ENCODE measurements at regions not wholly inside any gene's neighbourhood (a gene's known extent, or its start where the extent isn't known, plus 50 kb on each side); places are given as distances from the start of the nearest gene placed in this dataset.
A peak's percentile ranks its signal among the peaks of the same experiment; 100 is the strongest.

GRCh38 chr9:108057421-108058134 is 568.0 kb upstream of the KLF4 start:
- Histone ChIP-seq H4K91ac (ENCODE audit: insufficient read depth, low read depth, low read length) (peak overlapping the region; percentile 73), H2AK5ac (ENCODE audit: low read depth, low read length) (peak overlapping the region; percentile 71), H2BK20ac (ENCODE audit: low read depth, low read length) (peak overlapping the region; percentile 72), H3K14ac (replicated peaks; ENCODE audit: low read depth, low read length) (peak overlapping the region; percentile 46; the same call in 1 of the 2 replicates), H3K9me3 (ENCODE audit: control insufficient read depth, insufficient read depth, low read length) (no peaks in the 10 kb centered on the region), H3K27ac (ENCODE audit: insufficient read depth, low read length) (peak overlapping the region; percentile 76; the same call in 1 of the 2 replicates), H3K4me3 (ENCODE audit: insufficient read depth, low read depth, low read length) (no peak overlapping the region), H3K9ac (ENCODE audit: low read depth, low read length) (no peak overlapping the region), H3K36me3 (ENCODE audit: control insufficient read depth, insufficient read depth, low read length) (no peaks in the 10 kb centered on the region), H3K23ac (ENCODE audit: low read depth, low read length) (peak overlapping the region; percentile 61), H3K4me2 (ENCODE audit: low read depth, low read length) (peak overlapping the region; percentile 11; the same call in 1 of the 2 replicates), H3K4me1 (ENCODE audit: control insufficient read depth, insufficient read depth, low read length) (peaks cover 25% of the 10 kb centered on the region), H3K79me1 (ENCODE audit: low read depth in 1 of 2, low read length in 2 of 2) (no peaks in the 10 kb centered on the region), H2BK120ac (ENCODE audit: low read depth, low read length) (peak overlapping the region; percentile 68), H2AFZ (replicated peaks; ENCODE audit: low read length, poor library complexity) (peak overlapping the region; percentile 72), H2BK15ac (ENCODE audit: low read depth, low read length) (peak overlapping the region; percentile 68; the same call in 2 of the 3 replicates), H4K8ac (ENCODE audit: low read depth in 2 of 2, low read length in 2 of 2) (peak overlapping the region in 1 of 2 experiments; percentile 71; a peak in 3 of 4 replicates), H4K5ac (ENCODE audit: low read depth, low read length) (peak overlapping the region; percentile 31; the same call in 1 of the 2 replicates), H2AK9ac (replicated peaks; ENCODE audit: low read depth, low read length, poor library complexity) (no peak overlapping the region), H3K27me3 (ENCODE audit: control insufficient read depth, insufficient read depth, low read length) (no peaks in the 10 kb centered on the region), H3K18ac (ENCODE audit: low read depth, low read length) (peak overlapping the region; percentile 61), H2BK5ac (ENCODE audit: low read depth, low read length, poor library complexity, severe bottlenecking) (peak overlapping the region; percentile 78), H4K20me1 (ENCODE audit: insufficient read depth, low read length) (no peaks in the 10 kb centered on the region), H3K4ac (ENCODE audit: low read depth, low read length) (peak overlapping the region; percentile 75), H3K56ac (ENCODE audit: extremely low read depth, insufficient read depth, low read length) (peak overlapping the region; percentile 46; the same call in 1 of the 2 replicates), H3K9me1 (ENCODE audit: insufficient read depth, low read length) (peaks cover 13% of the 10 kb centered on the region)
- POLR2A ChIA-PET (ENCODE audit: unreplicated experiment), result no interaction called here
- intact Hi-C loops (cut with micrococcal nuclease), result loop anchor here (2.0 to 10.0 kb wide), 7 partner anchors 130 to 510 kb away; no protein-coding TSS in a partner anchor
- ATAC-seq (ENCODE audit: low read depth) (peak; percentile 92), DNase-seq (peak; percentile 98)
- no TSS peak for BruUV-seq (replicated peaks)
- dilution Hi-C loops (cut with HindIII; ENCODE audit: low sequenced_read_pairs, unreplicated experiment), result no loop called here
- CTCF ChIA-PET, result no interaction called here
- no CpG with 5 or more reads among the region's 7 CpGs for WGBS, 2 experiments (ENCODE audit: extremely low coverage in 2 of 2, insufficient read length in 1 of 2)
- in situ Hi-C loops (cut with MboI; ENCODE audit: low sequenced_read_pairs), result no loop called here
- no peak for TF ChIP-seq BHLHE40 (IDR thresholded peaks at IDR 0.05; ENCODE audit: low read depth, low read length)
- TF ChIP-seq MAFK (IDR thresholded peaks at IDR 0.05; ENCODE audit: low read depth, low read length), result peak; percentile 28; the same call in 1 of the 2 replicates
- TF ChIP-seq RAD21 (IDR thresholded peaks at IDR 0.05; ENCODE audit: low read length), result 0 out of 2 replicates have a peak, but pooled peaks have one; percentile 7
- TF ChIP-seq MAZ (IDR thresholded peaks at IDR 0.05; ENCODE audit: borderline replicate concordance, low read depth, low read length), result 0 out of 2 replicates have a peak, but pooled peaks have one; percentile 29
- no peak for TF ChIP-seq POLR2A (IDR thresholded peaks at IDR 0.05; ENCODE audit: low read depth, low read length)
- TF ChIP-seq SMC3 (IDR thresholded peaks at IDR 0.05; ENCODE audit: low read depth, low read length), result no peak
- TF ChIP-seq ELK1 (IDR thresholded peaks at IDR 0.05; ENCODE audit: borderline replicate concordance, low read depth, low read length), result no peak
- no peak for TF ChIP-seq CHD1 (IDR thresholded peaks at IDR 0.05; ENCODE audit: low read depth, low read length)
- TF ChIP-seq FOS (IDR thresholded peaks at IDR 0.05; ENCODE audit: low read depth, low read length), result peak; percentile 85
- TF ChIP-seq RCOR1 (IDR thresholded peaks at IDR 0.05; ENCODE audit: insufficient replicate concordance, low read length), result no peak
- TF ChIP-seq NFE2L2 (IDR thresholded peaks at IDR 0.05; ENCODE audit: low read depth, low read length), result no peak
- TF ChIP-seq RFX5 (IDR thresholded peaks at IDR 0.05; ENCODE audit: low read depth, low read length), result no peak
- peak; percentile 98 for TF ChIP-seq CEBPB (IDR thresholded peaks at IDR 0.05; ENCODE audit: low read depth, low read length)
- TF ChIP-seq MXI1 (IDR thresholded peaks at IDR 0.05; ENCODE audit: borderline replicate concordance, low read depth, low read length), result no peak
- TF ChIP-seq CTCF (conservative IDR thresholded peaks at IDR 0.05; ENCODE audit: low read depth, low read length), result no peak
